ENCODE measurements at regions not wholly inside any gene's neighbourhood (a gene's known extent, or its start where the extent isn't known, plus 50 kb on each side); places are given as distances from the start of the nearest gene placed in this dataset.

DNA sequence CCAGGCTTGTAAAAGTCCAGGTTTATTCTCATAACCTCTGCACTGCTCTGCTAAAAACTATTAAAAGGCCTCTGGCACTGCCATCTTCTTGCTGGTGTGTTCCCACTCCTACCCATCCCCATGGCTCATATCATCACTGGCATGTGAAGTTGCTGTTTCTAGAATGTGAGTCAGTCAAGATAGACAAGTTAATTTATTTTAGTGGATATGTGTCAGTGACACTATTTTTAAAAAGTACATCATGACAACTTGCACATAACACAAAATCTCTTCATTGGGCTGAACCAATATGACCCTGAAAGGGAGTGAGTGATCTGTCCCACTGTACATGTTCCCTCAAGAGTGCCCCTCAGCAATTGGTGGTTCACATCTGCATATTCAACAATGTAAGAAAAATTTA is 299.7 kb downstream of the NFIB start:
- Histone ChIP-seq H3K27me3 (ENCODE audit: control insufficient read depth in 2 of 2, insufficient read depth in 2 of 2, low read length in 2 of 2) (no peaks in the 10 kb centered on the region), H3K36me3 (ENCODE audit: control insufficient read depth in 2 of 2, extremely low read depth in 1 of 2, insufficient read depth in 2 of 2, low read length in 2 of 2) (no peaks in the 10 kb centered on the region), H3K27ac (ENCODE audit: insufficient read depth, low read depth, low read length) (no peak overlapping the region), H3K9me1 (replicated peaks; ENCODE audit: control insufficient read depth, extremely low read depth, insufficient read depth, low read length) (no peaks in the 10 kb centered on the region), H3K4me1 (ENCODE audit: control insufficient read depth, extremely low read depth, insufficient read depth, low read length) (no peaks in the 10 kb centered on the region), H2AFZ (ENCODE audit: low read depth, low read length) (no peak overlapping the region), H3K79me2 (ENCODE audit: control insufficient read depth, insufficient read depth, low read length) (no peaks in the 10 kb centered on the region), H3K9ac (replicated peaks; ENCODE audit: extremely low read depth, insufficient read depth, low read length) (no peak overlapping the region), H3K4me2 (ENCODE audit: insufficient read depth, low read length) (no peak overlapping the region), H3K9me3 (replicated peaks; ENCODE audit: control insufficient read depth, insufficient read depth, low read length) (no peaks in the 10 kb centered on the region), H4K20me1 (replicated peaks; ENCODE audit: control insufficient read depth, extremely low read depth, insufficient read depth, low read length) (no peaks in the 10 kb centered on the region), H3K4me3 (replicated peaks in 1 of 3; ENCODE audit: insufficient read depth in 1 of 3, low read depth in 1 of 3, low read length in 3 of 3) (no peak overlapping the region)
- ChIA-PET POLR2A (no interaction called here), CTCF (interaction anchor here (1.7 kb wide), 1 partner anchor 38 kb away, joined by 3 read pairs; no protein-coding TSS in a partner anchor)
- TF ChIP-seq, protein P1, sequence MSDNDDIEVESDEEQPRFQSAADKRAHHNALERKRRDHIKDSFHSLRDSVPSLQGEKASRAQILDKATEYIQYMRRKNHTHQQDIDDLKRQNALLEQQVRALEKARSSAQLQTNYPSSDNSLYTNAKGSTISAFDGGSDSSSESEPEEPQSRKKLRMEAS (IDR thresholded peaks at IDR 0.05; ENCODE audit: insufficient read depth, insufficient read length) = no peak
- no peak for TF ChIP-seq EZH2 (IDR thresholded peaks at IDR 0.05; ENCODE audit: borderline replicate concordance, low read depth, low read length, severe bottlenecking)
- TF ChIP-seq JUN (IDR thresholded peaks at IDR 0.05; ENCODE audit: borderline replicate concordance, insufficient read depth, insufficient read length, low read depth) = no peak
- BruUV-seq (replicated peaks) = no TSS peak
- dilution Hi-C loops (cut with MboI; ENCODE audit: extremely low pct_ligation_motif_present, low sequenced_read_pairs) = no loop called here
- intact Hi-C loops (cut with micrococcal nuclease) = no loop called here
- no peak for DNase-seq (ENCODE audit: low read depth, low spot score)
- no peak for FAIRE-seq

DNA sequence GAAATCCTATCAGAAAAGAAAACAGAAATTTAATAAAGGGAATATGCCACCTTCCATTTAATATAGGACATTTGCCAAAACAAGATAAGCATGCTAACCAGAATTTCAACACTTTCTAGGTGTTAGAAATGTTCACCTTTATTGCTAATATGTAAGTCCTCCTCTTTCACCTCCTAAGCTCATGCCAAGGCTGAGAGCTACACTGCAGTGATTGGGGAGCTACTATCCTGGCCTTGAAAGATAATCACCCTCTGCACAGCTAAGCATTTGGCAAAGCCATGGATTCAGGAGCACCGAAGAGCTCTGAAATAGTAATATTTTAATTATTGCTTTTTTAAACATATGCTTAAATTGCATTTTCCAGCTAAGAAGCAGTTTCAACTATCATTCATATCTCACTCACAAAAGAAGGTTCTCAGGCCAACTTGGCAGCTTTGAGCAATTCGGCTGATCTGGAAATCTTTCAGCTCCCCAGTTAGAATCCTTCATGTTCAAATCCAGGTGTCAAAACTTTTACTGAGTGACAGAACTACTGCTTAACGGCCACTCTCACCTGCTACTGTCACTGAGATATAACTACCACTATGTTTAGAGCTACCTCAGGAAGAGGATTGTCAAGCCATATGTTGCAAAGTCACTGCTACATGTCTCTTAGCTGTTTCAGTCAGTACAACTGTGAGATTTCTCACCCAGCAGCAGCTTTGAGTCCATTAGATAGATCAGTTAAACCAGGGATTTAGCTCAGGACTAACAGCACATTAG is 302.0 kb downstream of the NFIB start:
- Histone ChIP-seq H3K4me3 (replicated peaks in 1 of 3; ENCODE audit: insufficient read depth in 1 of 3, low read depth in 1 of 3, low read length in 3 of 3) (no peak overlapping the region), H3K27me3 (ENCODE audit: control insufficient read depth in 2 of 2, insufficient read depth in 2 of 2, low read length in 2 of 2) (no peaks in the 10 kb centered on the region), H3K79me2 (ENCODE audit: control insufficient read depth, insufficient read depth, low read length) (no peaks in the 10 kb centered on the region), H3K4me1 (ENCODE audit: control insufficient read depth, extremely low read depth, insufficient read depth, low read length) (no peaks in the 10 kb centered on the region), H3K4me2 (ENCODE audit: insufficient read depth, low read length) (no peak overlapping the region), H4K20me1 (replicated peaks; ENCODE audit: control insufficient read depth, extremely low read depth, insufficient read depth, low read length) (no peaks in the 10 kb centered on the region), H3K36me3 (ENCODE audit: control insufficient read depth in 2 of 2, extremely low read depth in 1 of 2, insufficient read depth in 2 of 2, low read length in 2 of 2) (no peaks in the 10 kb centered on the region), H3K27ac (ENCODE audit: insufficient read depth, low read depth, low read length) (no peak overlapping the region), H3K9me3 (replicated peaks; ENCODE audit: control insufficient read depth, insufficient read depth, low read length) (no peaks in the 10 kb centered on the region), H2AFZ (ENCODE audit: low read depth, low read length) (no peak overlapping the region), H3K9me1 (replicated peaks; ENCODE audit: control insufficient read depth, extremely low read depth, insufficient read depth, low read length) (no peaks in the 10 kb centered on the region), H3K9ac (replicated peaks; ENCODE audit: extremely low read depth, insufficient read depth, low read length) (no peak overlapping the region)
- no TSS peak for BruUV-seq (replicated peaks)
- TF ChIP-seq FOS (IDR thresholded peaks at IDR 0.05; ENCODE audit: borderline replicate concordance, insufficient read depth, low read length) = no peak
- TF ChIP-seq MYC (IDR thresholded peaks at IDR 0.05; ENCODE audit: low read depth, low read length) = no peak
- TF ChIP-seq, protein P1 (IDR thresholded peaks at IDR 0.05; ENCODE audit: insufficient read depth, insufficient read length) = no peak
- ChIA-PET POLR2A (no interaction called here), CTCF (interaction anchor here (0.9 to 1.6 kb wide), 3 partner anchors 15 to 97 kb away, joined by 3 read pairs; no protein-coding TSS in a partner anchor)
- no peak for DNase-seq (ENCODE audit: low read depth, low spot score)
- no peak for FAIRE-seq
- dilution Hi-C loops (cut with MboI; ENCODE audit: extremely low pct_ligation_motif_present, low sequenced_read_pairs) (no loop called here), intact Hi-C loops (cut with micrococcal nuclease) (no loop called here)

Measured in endothelial cell of umbilical vein (primary cell).